ENCODE measurements at regions not wholly inside any gene's neighbourhood (a gene's known extent, or its start where the extent isn't known, plus 50 kb on each side); places are given as distances from the start of the nearest gene placed in this dataset.

GRCh38 chr3:11901286-11901875, 54.7 kb upstream of the TAMM41 start:
- Histone ChIP-seq H3K36me3 (ENCODE audit: insufficient read depth) (no peaks in the 10 kb centered on the region), H2AFZ (no peak overlapping the region), H4K20me1 (replicated peaks; ENCODE audit: insufficient read depth) (no peaks in the 10 kb centered on the region), H3F3A (replicated peaks; ENCODE audit: low read depth) (no peaks in the 10 kb centered on the region), H3K4me1 (ENCODE audit: insufficient read depth) (no peaks in the 10 kb centered on the region), H3K4me2 (no peak overlapping the region), H3K4me3 (no peak overlapping the region), H3K27ac (ENCODE audit: low read depth) (no peak overlapping the region), H3K27me3 (ENCODE audit: insufficient read depth) (no peaks in the 10 kb centered on the region), H3K79me2 (replicated peaks; ENCODE audit: insufficient read depth) (no peaks in the 10 kb centered on the region), H3K9me2 (ENCODE audit: insufficient read depth) (no peaks in the 10 kb centered on the region)
- H3K36me3 Mint-ChIP-seq (ENCODE audit: low read depth): no peaks in the 10 kb centered on the region
- no peak overlapping the region for H3K4me3 Mint-ChIP-seq
- H3K9me3 Mint-ChIP-seq: no peaks in the 10 kb centered on the region
- peaks cover 5% of the 10 kb centered on the region for H3K27me3 Mint-ChIP-seq (ENCODE audit: insufficient read depth, low read depth, poor library complexity)
- H3K27ac Mint-ChIP-seq: no peak overlapping the region
- ATAC-seq: peak; percentile 41; the same call in 2 of the 3 replicates
- no peaks in the 10 kb centered on the region for H3K4me1 Mint-ChIP-seq
- peak in 1 of 2 experiments; percentile 25; a peak in 1 of 4 replicates for TF ChIP-seq CTCF (conservative IDR thresholded peaks at IDR 0.05; ENCODE audit: low read depth in 2 of 2)
- no peak for TF ChIP-seq NANOG (IDR thresholded peaks at IDR 0.05; ENCODE audit: borderline replicate concordance)
- no peak for DNase-seq (ENCODE audit: low spot score)

GRCh38 chr3:11903047-11903446, 56.4 kb upstream of the TAMM41 start:
- H2AFZ ChIP-seq: no peak overlapping the region
- no peaks in the 10 kb centered on the region for H4K20me1 ChIP-seq (replicated peaks; ENCODE audit: insufficient read depth)
- Mint-ChIP-seq H3K4me3 (no peak overlapping the region), H3K4me1 (no peaks in the 10 kb centered on the region), H3K36me3 (ENCODE audit: low read depth) (no peaks in the 10 kb centered on the region), H3K27me3 (ENCODE audit: insufficient read depth, low read depth, poor library complexity) (peaks cover 8% of the 10 kb centered on the region), H3K9me3 (no peaks in the 10 kb centered on the region), H3K27ac (no peak overlapping the region)
- no peaks in the 10 kb centered on the region for H3K79me2 ChIP-seq (replicated peaks; ENCODE audit: insufficient read depth)
- no peaks in the 10 kb centered on the region for H3K27me3 ChIP-seq (ENCODE audit: insufficient read depth)
- no peak overlapping the region for H3K4me3 ChIP-seq
- H3K4me1 ChIP-seq (ENCODE audit: insufficient read depth): no peaks in the 10 kb centered on the region
- no peak overlapping the region for H3K4me2 ChIP-seq
- H3K27ac ChIP-seq (ENCODE audit: low read depth): no peak overlapping the region
- H3F3A ChIP-seq (replicated peaks; ENCODE audit: low read depth): no peaks in the 10 kb centered on the region
- no peaks in the 10 kb centered on the region for H3K9me2 ChIP-seq (ENCODE audit: insufficient read depth)
- no peaks in the 10 kb centered on the region for H3K36me3 ChIP-seq (ENCODE audit: insufficient read depth)
- DNase-seq (ENCODE audit: low spot score) (no peak), ATAC-seq (no peak)
- TF ChIP-seq JUNB (IDR thresholded peaks at IDR 0.05; ENCODE audit: unreplicated experiment) (no peak), POLR2AphosphoS5 (IDR thresholded peaks at IDR 0.05; ENCODE audit: low read depth) (no peak), EZH2 (IDR thresholded peaks at IDR 0.05; ENCODE audit: low read depth, unreplicated experiment) (no peak), REST (IDR thresholded peaks at IDR 0.05; ENCODE audit: unreplicated experiment) (no peak), NANOG (IDR thresholded peaks at IDR 0.05; ENCODE audit: borderline replicate concordance) (no peak), ETS1 (IDR thresholded peaks at IDR 0.05) (no peak), EZH2phosphoT487 (IDR thresholded peaks at IDR 0.05; ENCODE audit: unreplicated experiment) (no peak), ZNF114 (CRISPR knock-in tag; IDR thresholded peaks at IDR 0.05) (no peak), ZNF331 (CRISPR knock-in tag; IDR thresholded peaks at IDR 0.05; ENCODE audit: low read depth) (no peak), CREB1 (CRISPR knock-in tag; IDR thresholded peaks at IDR 0.05; ENCODE audit: low read depth) (no peak), STAT1 (IDR thresholded peaks at IDR 0.05; ENCODE audit: unreplicated experiment) (no peak), CTCF (conservative IDR thresholded peaks at IDR 0.05; ENCODE audit: low read depth in 2 of 2) (no peak)
